ENCODE measurements at regions not wholly inside any gene's neighbourhood (a gene's known extent, or its start where the extent isn't known, plus 50 kb on each side); places are given as distances from the start of the nearest gene placed in this dataset.

DNA sequence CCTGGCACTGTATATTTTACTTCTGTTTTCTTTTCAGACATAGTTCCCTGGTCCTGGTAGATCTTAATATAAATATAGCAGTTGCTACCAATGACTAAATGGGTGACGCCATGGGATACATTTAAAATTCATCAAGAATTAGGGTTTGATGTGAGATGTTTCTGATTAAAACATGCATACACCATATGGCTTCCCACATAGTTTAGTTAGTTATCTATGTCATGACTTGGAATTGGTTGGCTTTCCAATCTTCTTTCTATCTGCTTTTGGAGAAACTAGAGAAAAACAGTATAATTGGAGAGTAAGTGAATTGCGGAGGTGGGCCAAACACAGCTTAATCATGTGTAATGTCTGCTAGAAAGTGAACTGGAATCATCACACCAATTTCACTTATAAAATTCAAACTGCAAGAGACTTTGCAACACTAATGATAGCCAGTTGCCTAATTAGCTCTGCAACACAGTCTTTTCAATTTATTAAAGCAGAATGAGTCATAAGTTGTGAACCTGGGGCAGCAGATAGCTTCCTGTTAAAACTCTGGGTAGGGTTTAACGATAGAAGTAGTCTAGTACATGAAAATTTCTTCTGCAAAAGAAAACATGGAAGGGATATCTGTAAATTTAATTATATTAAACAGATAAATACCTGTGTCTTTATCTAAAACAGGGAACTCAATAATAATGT, 295.2 kb downstream of the SLC16A7 start:
- TF ChIP-seq, protein P1, sequence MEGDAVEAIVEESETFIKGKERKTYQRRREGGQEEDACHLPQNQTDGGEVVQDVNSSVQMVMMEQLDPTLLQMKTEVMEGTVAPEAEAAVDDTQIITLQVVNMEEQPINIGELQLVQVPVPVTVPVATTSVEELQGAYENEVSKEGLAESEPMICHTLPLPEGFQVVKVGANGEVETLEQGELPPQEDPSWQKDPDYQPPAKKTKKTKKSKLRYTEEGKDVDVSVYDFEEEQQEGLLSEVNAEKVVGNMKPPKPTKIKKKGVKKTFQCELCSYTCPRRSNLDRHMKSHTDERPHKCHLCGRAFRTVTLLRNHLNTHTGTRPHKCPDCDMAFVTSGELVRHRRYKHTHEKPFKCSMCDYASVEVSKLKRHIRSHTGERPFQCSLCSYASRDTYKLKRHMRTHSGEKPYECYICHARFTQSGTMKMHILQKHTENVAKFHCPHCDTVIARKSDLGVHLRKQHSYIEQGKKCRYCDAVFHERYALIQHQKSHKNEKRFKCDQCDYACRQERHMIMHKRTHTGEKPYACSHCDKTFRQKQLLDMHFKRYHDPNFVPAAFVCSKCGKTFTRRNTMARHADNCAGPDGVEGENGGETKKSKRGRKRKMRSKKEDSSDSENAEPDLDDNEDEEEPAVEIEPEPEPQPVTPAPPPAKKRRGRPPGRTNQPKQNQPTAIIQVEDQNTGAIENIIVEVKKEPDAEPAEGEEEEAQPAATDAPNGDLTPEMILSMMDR (conservative IDR thresholded peaks at IDR 0.05): no peak
- TF ChIP-seq ZFX (IDR thresholded peaks at IDR 0.05): no peak
